Astrocyte (in vitro differentiated cells and primary cell): ENCODE measurements at regions not wholly inside any gene's neighbourhood (a gene's known extent, or its start where the extent isn't known, plus 50 kb on each side); places are given as distances from the start of the nearest gene placed in this dataset.

ENCODE experiments used
- EZH2 ChIP-seq: IDR thresholded peaks from 2 replicates; pipeline ENCODE4 v1.6.1; 2012; ENCODE audit warnings: mild to moderate bottlenecking, low read length, inconsistent platforms; ENCODE audit not compliant: insufficient read depth
- TF ChIP-seq, protein P1 (sequence below): IDR thresholded peaks from 2 replicates; pipeline ENCODE4 v1.5.1; 2011; ENCODE audit warnings: low read depth, mild to moderate bottlenecking, inconsistent platforms, low read length, moderate library complexity; ENCODE audit not compliant: insufficient read depth

DNA sequence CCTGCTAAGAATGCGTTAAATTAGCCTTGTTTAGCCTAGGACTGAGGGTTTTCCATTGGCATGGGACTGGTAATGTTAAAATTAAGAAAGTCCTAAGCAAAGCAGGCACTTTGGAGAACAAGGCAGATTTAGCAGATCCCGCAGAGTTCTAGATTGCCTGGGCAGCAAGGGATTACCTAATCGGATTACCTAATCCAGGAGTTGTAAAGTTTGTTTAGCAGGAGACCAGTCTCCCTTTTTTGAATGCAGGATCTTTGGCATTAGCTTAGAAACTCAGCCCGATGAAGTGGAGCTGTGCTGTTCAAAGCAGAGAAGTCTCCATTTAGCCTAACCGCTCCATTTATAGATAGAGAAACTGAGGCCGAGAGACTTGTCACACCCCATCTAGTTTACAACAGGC is 206.0 kb downstream of the DMRT2 start:
- TF ChIP-seq, protein P1, sequence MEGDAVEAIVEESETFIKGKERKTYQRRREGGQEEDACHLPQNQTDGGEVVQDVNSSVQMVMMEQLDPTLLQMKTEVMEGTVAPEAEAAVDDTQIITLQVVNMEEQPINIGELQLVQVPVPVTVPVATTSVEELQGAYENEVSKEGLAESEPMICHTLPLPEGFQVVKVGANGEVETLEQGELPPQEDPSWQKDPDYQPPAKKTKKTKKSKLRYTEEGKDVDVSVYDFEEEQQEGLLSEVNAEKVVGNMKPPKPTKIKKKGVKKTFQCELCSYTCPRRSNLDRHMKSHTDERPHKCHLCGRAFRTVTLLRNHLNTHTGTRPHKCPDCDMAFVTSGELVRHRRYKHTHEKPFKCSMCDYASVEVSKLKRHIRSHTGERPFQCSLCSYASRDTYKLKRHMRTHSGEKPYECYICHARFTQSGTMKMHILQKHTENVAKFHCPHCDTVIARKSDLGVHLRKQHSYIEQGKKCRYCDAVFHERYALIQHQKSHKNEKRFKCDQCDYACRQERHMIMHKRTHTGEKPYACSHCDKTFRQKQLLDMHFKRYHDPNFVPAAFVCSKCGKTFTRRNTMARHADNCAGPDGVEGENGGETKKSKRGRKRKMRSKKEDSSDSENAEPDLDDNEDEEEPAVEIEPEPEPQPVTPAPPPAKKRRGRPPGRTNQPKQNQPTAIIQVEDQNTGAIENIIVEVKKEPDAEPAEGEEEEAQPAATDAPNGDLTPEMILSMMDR, result no peak
- no peak for TF ChIP-seq EZH2
